Astrocyte (in vitro differentiated cells and primary cell): ENCODE measurements at regions not wholly inside any gene's neighbourhood (a gene's known extent, or its start where the extent isn't known, plus 50 kb on each side); places are given as distances from the start of the nearest gene placed in this dataset.

Source experiments
- DNase-seq: peaks from one replicate; pipeline ENCODE4 v3.0.0-alpha.2; 2010; ENCODE audit warnings: low read depth
- FAIRE-seq: peaks from 2 replicates; lab custom pipeline; 2011; peaks lifted over from hg19 to GRCh38; lab: Jason Lieb, UNC
- H2AFZ ChIP-seq: 2 replicates; pipeline ENCODE4 v1.6.0; 2012; ENCODE audit warnings: low read depth, low read length, inconsistent platforms
- H3K27ac ChIP-seq: 2 replicates; pipeline ENCODE4 v1.5.1; 2011; ENCODE audit warnings: low read depth, low read length, inconsistent platforms
- H3K27me3 ChIP-seq: 2 replicates; pipeline ENCODE4 v1.6.0; 2011; ENCODE audit warnings: low read length, inconsistent platforms; ENCODE audit not compliant: insufficient read depth
- H3K36me3 ChIP-seq: 2 replicates; pipeline ENCODE4 v1.5.1; 2011; ENCODE audit warnings: low read length, inconsistent platforms; ENCODE audit not compliant: insufficient read depth
- H3K4me1 ChIP-seq: 2 replicates; pipeline ENCODE4 v1.5.1; 2011; ENCODE audit warnings: low read length, inconsistent platforms; ENCODE audit not compliant: insufficient read depth
- H3K4me2 ChIP-seq: 2 replicates; pipeline ENCODE4 v1.6.0; 2012; ENCODE audit warnings: low read length, inconsistent platforms
- H3K4me3 ChIP-seq: 2 replicates; pipeline ENCODE4 v1.5.1; 2011; ENCODE audit warnings: low read depth, mild to moderate bottlenecking, low read length, inconsistent platforms; ENCODE audit not compliant: insufficient read depth
- H3K79me2 ChIP-seq: 2 replicates; pipeline ENCODE4 v1.6.0; 2012; ENCODE audit warnings: mild to moderate bottlenecking, low read length, inconsistent platforms; ENCODE audit not compliant: insufficient read depth
- H3K9ac ChIP-seq: 2 replicates; pipeline ENCODE4 v1.6.0; 2012; ENCODE audit warnings: mild to moderate bottlenecking, low read length, inconsistent platforms
- H3K9me3 ChIP-seq: 2 replicates; pipeline ENCODE4 v1.5.1; 2012; ENCODE audit warnings: low read depth, mild to moderate bottlenecking, low read length, inconsistent platforms; ENCODE audit not compliant: insufficient read depth
- H4K20me1 ChIP-seq: 2 replicates; pipeline ENCODE4 v1.6.0; 2012; ENCODE audit warnings: low read length, inconsistent platforms; ENCODE audit not compliant: insufficient read depth
- H3K27ac Mint-ChIP-seq: one replicate; pipeline ENCODE4 v1.8.0; 2021; ENCODE audit warnings: mild to moderate bottlenecking, mixed read lengths; ENCODE audit not compliant: unreplicated experiment
- H3K27me3 Mint-ChIP-seq: one replicate; pipeline ENCODE4 v1.8.0; 2021; ENCODE audit warnings: low read depth, mixed read lengths; ENCODE audit not compliant: unreplicated experiment
- H3K36me3 Mint-ChIP-seq: one replicate; pipeline ENCODE4 v1.8.0; 2021; ENCODE audit warnings: low read depth, mixed read lengths; ENCODE audit not compliant: unreplicated experiment
- H3K4me1 Mint-ChIP-seq: one replicate; pipeline ENCODE4 v1.8.0; 2021; ENCODE audit warnings: low read depth, mixed read lengths; ENCODE audit not compliant: unreplicated experiment
- H3K4me3 Mint-ChIP-seq: one replicate; pipeline ENCODE4 v1.8.0; 2021; ENCODE audit warnings: mild to moderate bottlenecking, moderate library complexity, mixed read lengths; ENCODE audit not compliant: unreplicated experiment
- H3K9me3 Mint-ChIP-seq: one replicate; pipeline ENCODE4 v1.8.0; 2021; ENCODE audit warnings: mild to moderate bottlenecking, mixed read lengths; ENCODE audit not compliant: unreplicated experiment
- EZH2 ChIP-seq: IDR thresholded peaks from 2 replicates; pipeline ENCODE4 v1.6.1; 2012; ENCODE audit warnings: mild to moderate bottlenecking, low read length, inconsistent platforms; ENCODE audit not compliant: insufficient read depth
- TF ChIP-seq, protein P1 (sequence below): IDR thresholded peaks from 2 replicates; pipeline ENCODE4 v1.5.1; 2011; ENCODE audit warnings: low read depth, mild to moderate bottlenecking, inconsistent platforms, low read length, moderate library complexity; ENCODE audit not compliant: insufficient read depth

DNA sequence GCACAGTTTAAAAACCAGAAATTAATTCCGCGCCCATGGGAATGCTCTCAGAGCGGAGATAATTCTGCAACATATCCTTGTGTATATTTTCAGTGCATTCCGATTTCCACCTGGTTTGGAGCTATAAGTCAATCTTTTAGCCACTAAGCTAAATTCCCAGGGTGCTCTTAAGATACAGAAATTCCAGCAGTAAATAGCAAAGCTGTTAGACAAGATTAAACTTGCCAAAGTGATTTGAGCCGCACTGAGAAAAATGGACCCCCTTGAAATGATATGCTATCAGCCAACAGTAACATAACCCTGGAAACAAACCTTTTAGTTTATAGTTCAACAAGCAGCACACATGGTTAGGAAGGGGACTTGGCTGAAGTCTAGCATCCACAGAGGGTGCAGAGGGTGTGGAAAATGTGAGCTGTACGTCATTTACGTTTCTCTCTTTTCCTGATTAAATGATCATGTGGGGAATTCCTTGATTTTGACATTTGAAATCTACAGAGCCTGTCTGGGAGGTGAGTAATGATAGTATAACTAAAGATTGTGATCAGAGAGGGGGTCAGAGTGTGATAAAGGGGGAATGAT, 99.8 kb upstream of the COPS8 start:
- H2AFZ ChIP-seq = no peak overlapping the region
- peaks cover 4% of the 10 kb centered on the region for H3K9me3 ChIP-seq
- peaks cover 6% of the 10 kb centered on the region for H3K9me3 Mint-ChIP-seq
- H3K27me3 ChIP-seq = no peaks in the 10 kb centered on the region
- no peak overlapping the region for H3K4me3 Mint-ChIP-seq
- H3K4me3 ChIP-seq = no peak overlapping the region
- no peaks in the 10 kb centered on the region for H3K79me2 ChIP-seq
- no peaks in the 10 kb centered on the region for H3K4me1 Mint-ChIP-seq
- H3K27ac Mint-ChIP-seq = no peak overlapping the region
- no peak overlapping the region for H3K4me2 ChIP-seq
- FAIRE-seq (no peak), DNase-seq (no peak)
- H3K27ac ChIP-seq = no peak overlapping the region
- no peak overlapping the region for H3K9ac ChIP-seq
- peaks cover 37% of the 10 kb centered on the region for H3K27me3 Mint-ChIP-seq
- no peaks in the 10 kb centered on the region for H4K20me1 ChIP-seq
- no peaks in the 10 kb centered on the region for H3K4me1 ChIP-seq
- H3K36me3 ChIP-seq = no peaks in the 10 kb centered on the region
- TF ChIP-seq, protein P1, sequence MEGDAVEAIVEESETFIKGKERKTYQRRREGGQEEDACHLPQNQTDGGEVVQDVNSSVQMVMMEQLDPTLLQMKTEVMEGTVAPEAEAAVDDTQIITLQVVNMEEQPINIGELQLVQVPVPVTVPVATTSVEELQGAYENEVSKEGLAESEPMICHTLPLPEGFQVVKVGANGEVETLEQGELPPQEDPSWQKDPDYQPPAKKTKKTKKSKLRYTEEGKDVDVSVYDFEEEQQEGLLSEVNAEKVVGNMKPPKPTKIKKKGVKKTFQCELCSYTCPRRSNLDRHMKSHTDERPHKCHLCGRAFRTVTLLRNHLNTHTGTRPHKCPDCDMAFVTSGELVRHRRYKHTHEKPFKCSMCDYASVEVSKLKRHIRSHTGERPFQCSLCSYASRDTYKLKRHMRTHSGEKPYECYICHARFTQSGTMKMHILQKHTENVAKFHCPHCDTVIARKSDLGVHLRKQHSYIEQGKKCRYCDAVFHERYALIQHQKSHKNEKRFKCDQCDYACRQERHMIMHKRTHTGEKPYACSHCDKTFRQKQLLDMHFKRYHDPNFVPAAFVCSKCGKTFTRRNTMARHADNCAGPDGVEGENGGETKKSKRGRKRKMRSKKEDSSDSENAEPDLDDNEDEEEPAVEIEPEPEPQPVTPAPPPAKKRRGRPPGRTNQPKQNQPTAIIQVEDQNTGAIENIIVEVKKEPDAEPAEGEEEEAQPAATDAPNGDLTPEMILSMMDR = no peak
- TF ChIP-seq EZH2 = no peak
- no peaks in the 10 kb centered on the region for H3K36me3 Mint-ChIP-seq

- H3K27me3 Mint-ChIP-seq = peaks cover 31% of the 10 kb centered on the region
- Histone ChIP-seq H4K20me1 (no peaks in the 10 kb centered on the region), H2AFZ (no peak overlapping the region), H3K4me2 (no peak overlapping the region), H3K79me2 (no peaks in the 10 kb centered on the region), H3K27me3 (peaks cover 2% of the 10 kb centered on the region), H3K9ac (no peak overlapping the region), H3K36me3 (no peaks in the 10 kb centered on the region), H3K4me1 (no peaks in the 10 kb centered on the region), H3K9me3 (peaks cover 4% of the 10 kb centered on the region), H3K27ac (no peak overlapping the region), H3K4me3 (no peak overlapping the region)
- no peak overlapping the region for H3K27ac Mint-ChIP-seq
- no peak for TF ChIP-seq EZH2
- no peak overlapping the region for H3K4me3 Mint-ChIP-seq
- FAIRE-seq = no peak
- no peak for DNase-seq
- no peaks in the 10 kb centered on the region for H3K4me1 Mint-ChIP-seq
- peaks cover 5% of the 10 kb centered on the region for H3K9me3 Mint-ChIP-seq
- no peaks in the 10 kb centered on the region for H3K36me3 Mint-ChIP-seq
Measured at GRCh38 chr2:236986524-236987330, 99.0 kb upstream of the COPS8 start.

- H2AFZ ChIP-seq = no peak overlapping the region
- H3K9ac ChIP-seq = no peak overlapping the region
- H3K79me2 ChIP-seq = no peaks in the 10 kb centered on the region
- H3K4me2 ChIP-seq = no peak overlapping the region
- H3K36me3 Mint-ChIP-seq = no peaks in the 10 kb centered on the region
- H3K4me1 ChIP-seq = no peaks in the 10 kb centered on the region
- H3K27ac ChIP-seq = no peak overlapping the region
- peaks cover 29% of the 10 kb centered on the region for H3K27me3 Mint-ChIP-seq
- no peak overlapping the region for H3K4me3 Mint-ChIP-seq
- no peaks in the 10 kb centered on the region for H4K20me1 ChIP-seq
- H3K9me3 Mint-ChIP-seq = peaks cover 2% of the 10 kb centered on the region
- H3K4me3 ChIP-seq = no peak overlapping the region
- H3K27ac Mint-ChIP-seq = no peak overlapping the region
- no peaks in the 10 kb centered on the region for H3K9me3 ChIP-seq
- no peaks in the 10 kb centered on the region for H3K4me1 Mint-ChIP-seq
- FAIRE-seq = no peak
- DNase-seq = no peak
- H3K36me3 ChIP-seq = no peaks in the 10 kb centered on the region
- peaks cover 2% of the 10 kb centered on the region for H3K27me3 ChIP-seq
- TF ChIP-seq, protein P1 = no peak
- TF ChIP-seq EZH2 = no peak
Measured at GRCh38 chr2:236988216-236988615, 97.5 kb upstream of the COPS8 start.
